HEK293T (cell line): ENCODE measurements at regions not wholly inside any gene's neighbourhood (a gene's known extent, or its start where the extent isn't known, plus 50 kb on each side); places are given as distances from the start of the nearest gene placed in this dataset.

ENCODE experiments used
- BHLHE40 ChIP-seq: fragments of 450-650 bp; IDR thresholded peaks from 2 replicates; pipeline ENCODE4 v1.6.1; 2016; ENCODE audit warnings: mild to moderate bottlenecking, moderate library complexity, borderline replicate concordance
- FOXK2 ChIP-seq: fragments of 450-650 bp; IDR thresholded peaks from 2 replicates; pipeline ENCODE4 v1.6.1; 2016; ENCODE audit warnings: mild to moderate bottlenecking
- L3MBTL2 ChIP-seq: fragments of 450-650 bp; conservative IDR thresholded peaks from 2 replicates; pipeline ENCODE4 v1.6.1; 2016; ENCODE audit warnings: mild to moderate bottlenecking
- SUZ12 ChIP-seq: fragments of 450-650 bp; IDR thresholded peaks from 2 replicates; pipeline ENCODE4 v1.6.1; 2016; ENCODE audit warnings: mild to moderate bottlenecking
- TARDBP ChIP-seq: fragments of 450-650 bp; IDR thresholded peaks from 2 replicates; pipeline ENCODE4 v1.6.1; 2016

- no peak for TF ChIP-seq BHLHE40
- no peak for TF ChIP-seq FOXK2
- TF ChIP-seq L3MBTL2: no peak
- TF ChIP-seq TARDBP: no peak
- no peak for TF ChIP-seq SUZ12
These were observed 281.7 kb upstream of the ATP10A start for GRCh38 chr15:26144836-26145235.
